BE2C (cell line): ENCODE measurements at regions not wholly inside any gene's neighbourhood (a gene's known extent, or its start where the extent isn't known, plus 50 kb on each side); places are given as distances from the start of the nearest gene placed in this dataset.
"Not testable (repeated sequence)": the region's sequence is repeated elsewhere in the genome, so short reads cannot be mapped to it uniquely, and the experiment has no call there.

Experiments used
- DNase-seq: peaks from one replicate; pipeline ENCODE4 v3.0.0-alpha.2; 2020
- H3K27me3 ChIP-seq: fragments of 250-450 bp; sonication (Bioruptor Pico); 2 replicates; pipeline ENCODE4 v1.5.1; 2020; ENCODE audit warnings: mild to moderate bottlenecking
- H3K36me3 ChIP-seq: fragments of 250-450 bp; sonication (Bioruptor Pico); 2 replicates; pipeline ENCODE4 v1.5.1; 2020; ENCODE audit warnings: mild to moderate bottlenecking
- H3K4me1 ChIP-seq: fragments of 250-450 bp; sonication (Bioruptor Pico); 2 replicates; pipeline ENCODE4 v1.5.1; 2020
- H3K4me3 ChIP-seq: 2 replicates; pipeline ENCODE4 v1.5.1; 2011; ENCODE audit warnings: low read depth, low read length
- H3K9me3 ChIP-seq: fragments of 250-450 bp; sonication (Bioruptor Pico); 2 replicates; pipeline ENCODE4 v1.5.1; 2020
- CTCF ChIP-seq: IDR thresholded peaks from 2 replicates; pipeline ENCODE4 v1.5.1; 2012; ENCODE audit warnings: mild to moderate bottlenecking, low read depth, low read length

- Histone ChIP-seq H3K4me3 (no peak overlapping the region), H3K36me3 (no peaks in the 10 kb centered on the region), H3K4me1 (no peaks in the 10 kb centered on the region), H3K27me3 (no peaks in the 10 kb centered on the region), H3K9me3 (no peaks in the 10 kb centered on the region)
- no peak for DNase-seq
- no peak for TF ChIP-seq CTCF
Measured at GRCh38 chr2:43000242-43001054, 208.1 kb upstream of the HAAO start.

- Histone ChIP-seq H3K4me1 (no peaks in the 10 kb centered on the region), H3K36me3 (no peaks in the 10 kb centered on the region), H3K9me3 (no peaks in the 10 kb centered on the region), H3K4me3 (no peak overlapping the region), H3K27me3 (no peaks in the 10 kb centered on the region)
- TF ChIP-seq CTCF = no peak
- DNase-seq = no peak
Measured at GRCh38 chr2:42999856-43000241, 207.5 kb upstream of the HAAO start.

- TF ChIP-seq CTCF = no peak
Measured at GRCh38 chr2:42999391-42999841, 207.0 kb upstream of the HAAO start.

DNA sequence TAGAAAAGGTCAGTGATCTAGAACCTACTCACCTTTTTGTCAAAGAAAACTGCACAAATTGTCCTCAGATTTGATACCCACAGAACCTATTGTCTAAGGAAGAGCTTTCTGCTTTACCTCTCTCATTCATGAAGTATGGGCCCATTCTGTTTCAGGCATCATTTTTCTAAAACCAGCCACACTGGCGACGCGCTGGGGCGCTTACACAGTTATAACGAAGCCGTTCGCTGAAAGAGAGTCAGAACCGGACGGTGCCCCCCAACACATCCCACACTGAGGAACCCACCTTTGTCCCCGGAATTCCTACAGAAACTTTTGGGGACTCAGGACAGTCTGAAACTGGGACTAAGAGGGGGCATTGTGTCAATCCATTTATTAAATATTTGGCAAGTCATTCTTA is 206.3 kb upstream of the HAAO start:
- Histone ChIP-seq H3K9me3 (no peaks in the 10 kb centered on the region), H3K4me3 (no peak overlapping the region), H3K27me3 (no peaks in the 10 kb centered on the region), H3K36me3 (no peaks in the 10 kb centered on the region), H3K4me1 (no peaks in the 10 kb centered on the region)
- no peak for TF ChIP-seq CTCF
- DNase-seq = no peak

More at GRCh38 chr2:42999391-42999841, 207.0 kb upstream of the HAAO start:
- no peaks in the 10 kb centered on the region for H3K9me3 ChIP-seq
- H3K4me1 ChIP-seq = no peaks in the 10 kb centered on the region
- no peaks in the 10 kb centered on the region for H3K36me3 ChIP-seq
- DNase-seq = no peak
- H3K4me3 ChIP-seq = no peak overlapping the region
- no peaks in the 10 kb centered on the region for H3K27me3 ChIP-seq

- Histone ChIP-seq H3K27me3 (no peaks in the 10 kb centered on the region), H3K4me1 (no peaks in the 10 kb centered on the region), H3K9me3 (no peaks in the 10 kb centered on the region), H3K36me3 (no peaks in the 10 kb centered on the region), H3K4me3 (no peak overlapping the region)
- no peak for TF ChIP-seq CTCF
- no peak for DNase-seq
Measured at GRCh38 chr2:42996528-42996927, 204.1 kb upstream of the HAAO start.

DNA sequence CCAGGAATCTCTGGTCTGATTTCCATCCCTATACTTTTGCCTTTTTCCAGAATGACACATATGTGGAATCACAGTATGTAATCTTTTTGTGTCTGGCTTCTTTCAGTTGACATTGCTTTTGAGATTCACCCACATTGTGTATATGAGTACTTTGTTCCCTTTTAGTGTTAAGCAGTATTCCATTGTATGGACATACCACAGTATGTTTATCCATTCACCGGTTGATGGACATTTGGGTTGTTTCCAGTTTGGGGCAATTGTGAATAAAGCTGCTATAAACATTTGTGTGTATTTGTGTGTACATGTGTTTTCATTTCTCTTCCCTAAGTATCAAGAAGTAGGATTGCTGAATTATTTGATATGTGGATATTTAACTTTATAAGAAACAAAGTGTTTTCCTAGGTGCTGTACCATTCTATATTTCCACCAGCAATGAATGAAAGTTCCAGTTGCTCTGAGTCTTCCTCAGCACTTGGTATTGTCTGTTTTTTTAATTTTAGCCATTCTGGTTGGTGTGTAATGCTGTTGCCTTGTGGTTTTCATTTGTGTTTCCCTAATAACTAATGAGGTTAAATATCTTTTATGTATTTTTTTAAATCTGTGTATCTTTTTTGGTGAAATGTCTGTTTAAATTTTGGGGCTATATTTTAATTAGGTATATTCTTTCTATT is 203.5 kb upstream of the HAAO start:
- TF ChIP-seq CTCF = no peak
- no peaks in the 10 kb centered on the region for H3K9me3 ChIP-seq
- no peaks in the 10 kb centered on the region for H3K4me1 ChIP-seq
- H3K4me3 ChIP-seq = no peak overlapping the region
- H3K27me3 ChIP-seq = no peaks in the 10 kb centered on the region
- H3K36me3 ChIP-seq = no peaks in the 10 kb centered on the region
- no peak for DNase-seq

DNA sequence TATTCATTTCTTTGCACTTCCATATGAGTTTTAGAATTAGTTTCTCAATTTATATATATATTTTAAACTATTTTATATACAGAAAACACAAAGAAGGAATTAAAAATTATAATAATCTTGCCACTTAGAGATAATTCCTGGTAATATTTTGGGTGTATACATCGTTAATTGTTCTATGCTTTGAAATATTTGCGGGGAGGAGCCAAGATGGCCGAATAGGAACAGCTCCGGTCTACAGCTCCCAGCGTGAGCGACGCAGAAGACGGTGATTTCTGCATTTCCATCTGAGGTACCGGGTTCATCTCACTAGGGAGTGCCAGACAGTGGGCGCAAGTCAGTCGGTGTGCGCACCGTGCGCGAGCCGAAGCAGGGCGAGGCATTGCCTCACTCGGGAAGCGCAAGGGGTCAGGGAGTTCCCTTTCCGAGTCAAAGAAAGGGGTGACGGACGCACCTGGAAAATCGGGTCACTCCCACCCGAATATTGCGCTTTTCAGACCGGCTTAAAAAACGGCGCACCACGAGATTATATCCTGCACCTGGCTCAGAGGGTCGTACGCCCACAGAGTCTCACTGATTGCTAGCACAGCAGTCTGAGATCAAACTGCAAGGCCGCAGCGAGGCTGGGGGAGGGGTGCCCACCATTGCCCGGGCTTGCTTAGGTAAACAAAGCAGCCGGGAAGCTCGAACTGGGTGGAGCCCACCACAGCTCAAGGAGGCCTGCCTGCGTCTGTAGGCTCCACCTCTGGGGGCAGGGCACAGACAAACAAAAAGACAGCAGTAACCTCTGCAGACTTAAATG is 197.1 kb upstream of the HAAO start:
- not testable (repeated sequence) for DNase-seq, H3K4me1 ChIP-seq, H3K36me3 ChIP-seq, H3K27me3 ChIP-seq, H3K9me3 ChIP-seq, H3K4me3 ChIP-seq

DNA sequence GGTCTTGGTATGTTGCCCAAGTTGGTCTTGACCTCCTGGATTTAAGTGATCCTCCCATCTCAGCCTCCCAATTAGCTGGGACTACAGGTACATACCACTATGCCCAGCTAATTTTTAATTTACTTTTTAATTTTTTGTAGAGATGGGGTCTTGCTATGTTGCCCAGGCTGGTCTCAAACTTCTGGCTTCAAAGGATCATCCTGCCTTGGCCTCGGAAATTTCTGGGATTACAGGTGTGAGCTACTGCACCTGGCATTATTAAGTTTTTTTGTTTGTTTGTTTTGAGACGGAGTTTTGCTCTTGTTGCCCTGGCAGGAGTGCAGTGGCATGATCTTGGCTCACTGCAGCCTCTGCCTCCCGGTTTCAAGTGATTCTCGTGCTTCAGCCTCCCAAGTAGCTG is 195.7 kb upstream of the HAAO start:
- H3K27me3 ChIP-seq, H3K36me3 ChIP-seq, H3K9me3 ChIP-seq, H3K4me1 ChIP-seq, H3K4me3 ChIP-seq, DNase-seq: not testable (repeated sequence)
